HG03159 (cell line): ENCODE measurements at regions not wholly inside any gene's neighbourhood (a gene's known extent, or its start where the extent isn't known, plus 50 kb on each side); places are given as distances from the start of the nearest gene placed in this dataset.

Experiments
- ATAC-seq: cut with Tn5 transposase; IDR thresholded peaks from one replicate; pipeline ENCODE4 v1.9.1; 2021; ENCODE audit warnings: mild to moderate bottlenecking, moderate library complexity; ENCODE audit not compliant: unreplicated experiment

DNA sequence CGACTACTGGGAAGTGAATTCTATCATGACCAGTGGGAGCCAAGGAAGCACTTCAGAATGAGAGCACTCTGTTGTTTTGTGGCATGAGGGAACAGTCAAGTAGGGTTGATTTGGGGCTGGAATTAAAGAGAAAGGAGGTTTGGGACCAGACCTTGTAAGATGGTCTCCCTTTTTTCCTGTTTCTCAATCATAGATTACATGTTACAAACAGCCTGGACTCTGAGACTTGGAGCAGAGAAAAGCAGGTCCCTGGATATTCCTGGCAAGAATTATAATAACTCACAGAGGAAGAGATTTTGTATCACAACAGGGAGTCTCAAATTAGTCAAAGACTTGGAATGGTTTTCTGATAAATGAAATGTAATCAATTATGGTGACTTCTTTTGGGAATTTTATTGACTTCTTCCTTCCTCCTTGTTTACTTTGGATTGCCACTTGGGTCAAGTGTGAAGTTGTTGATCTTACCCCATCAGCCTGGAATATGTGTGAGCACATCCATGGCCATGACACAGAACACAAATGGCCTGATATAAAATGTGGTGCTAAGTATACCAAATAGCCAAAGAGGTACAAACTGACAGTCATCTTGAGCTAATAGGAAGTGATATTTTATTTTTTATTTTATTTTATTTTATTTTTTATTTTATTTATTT, 131.0 kb upstream of the OSMR start:
- ATAC-seq, result no peak

DNA sequence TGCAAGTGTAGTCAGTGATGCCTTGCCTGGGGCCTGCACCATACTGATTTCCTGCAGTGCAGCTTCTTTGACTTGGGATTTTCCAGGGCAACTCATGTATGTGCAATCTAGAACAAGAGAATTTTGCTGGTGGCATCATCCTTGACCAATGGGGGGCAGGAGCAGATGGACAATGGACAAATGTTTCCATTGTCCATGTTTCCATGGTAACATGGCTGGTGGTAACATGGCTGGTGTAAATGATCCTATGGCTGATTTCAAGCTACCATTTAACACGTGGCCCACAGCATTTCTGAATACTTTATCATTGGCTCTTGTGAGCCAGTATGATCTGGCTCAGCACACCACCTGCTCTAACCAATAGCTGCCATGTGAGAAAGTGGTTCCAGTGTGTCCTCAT, 130.1 kb upstream of the OSMR start:
- no peak for ATAC-seq

DNA sequence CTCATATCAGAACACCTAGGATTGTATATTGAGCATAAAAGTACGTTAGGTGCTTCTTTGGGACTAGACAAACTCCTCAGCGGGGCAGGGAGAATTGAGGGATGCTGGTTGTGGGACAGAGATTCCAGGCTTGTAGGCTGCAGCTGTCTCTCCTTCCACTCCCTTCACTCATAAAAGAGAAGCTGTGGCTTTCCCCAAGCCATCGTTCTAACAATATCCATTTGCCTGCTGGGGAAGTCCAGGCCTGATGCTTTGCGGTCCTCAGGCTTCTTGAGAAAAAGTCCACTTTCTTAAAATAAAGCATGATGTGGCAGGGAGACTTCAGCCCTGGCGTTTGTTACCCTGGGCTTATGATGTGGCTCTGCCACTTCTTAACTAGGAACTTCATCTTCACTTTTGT, 129.3 kb upstream of the OSMR start:
- no peak for ATAC-seq

DNA sequence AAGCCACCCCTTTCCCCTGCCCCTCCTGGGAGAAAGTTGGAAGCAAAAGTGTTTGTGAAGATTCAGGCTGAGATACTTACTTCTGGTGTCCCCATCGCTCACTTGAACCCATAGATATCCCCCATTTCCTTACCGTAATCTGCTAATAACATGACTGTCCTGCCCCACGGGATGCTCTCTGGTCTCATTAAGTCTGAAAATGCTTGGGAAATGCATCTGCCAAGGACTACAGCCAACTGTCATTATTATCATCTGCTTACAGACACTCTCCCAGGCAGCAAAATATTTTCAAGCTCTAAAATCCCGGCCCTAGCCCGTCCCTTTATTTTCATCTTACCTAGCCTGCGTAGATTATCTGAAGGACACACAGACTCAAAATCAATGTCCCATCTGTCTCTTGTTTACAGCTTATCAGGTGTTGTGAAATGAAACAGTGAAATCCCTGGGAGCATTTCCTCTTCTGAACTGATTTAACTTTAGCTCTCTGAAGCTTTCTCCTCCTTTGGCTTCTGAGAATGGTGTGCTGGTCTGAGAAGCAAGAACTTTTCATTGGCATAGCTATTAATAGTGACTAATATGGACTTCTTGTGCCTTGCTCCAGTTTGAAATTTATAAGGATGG, 126.9 kb upstream of the OSMR start:
- no peak for ATAC-seq

DNA sequence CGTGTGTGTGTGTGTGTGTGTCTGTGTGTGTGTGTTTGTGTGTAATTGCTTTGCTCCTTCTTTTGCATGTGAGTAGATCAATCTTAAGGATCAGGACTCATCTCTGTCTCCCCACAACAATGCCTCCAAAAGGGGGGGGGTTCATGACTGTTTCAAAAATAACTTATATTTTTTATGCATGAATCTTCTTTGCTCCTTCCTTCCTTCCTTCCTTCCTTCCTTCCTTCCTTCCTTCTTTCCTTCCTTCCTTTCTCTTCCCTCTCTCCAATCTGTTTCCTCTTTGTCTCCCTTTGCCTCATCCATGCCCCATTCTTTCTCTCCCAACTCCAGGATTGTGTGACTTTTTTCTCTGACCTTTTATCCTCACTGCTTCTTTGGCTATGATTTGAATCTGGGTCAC, 126.4 kb upstream of the OSMR start:
- ATAC-seq, result no peak

DNA sequence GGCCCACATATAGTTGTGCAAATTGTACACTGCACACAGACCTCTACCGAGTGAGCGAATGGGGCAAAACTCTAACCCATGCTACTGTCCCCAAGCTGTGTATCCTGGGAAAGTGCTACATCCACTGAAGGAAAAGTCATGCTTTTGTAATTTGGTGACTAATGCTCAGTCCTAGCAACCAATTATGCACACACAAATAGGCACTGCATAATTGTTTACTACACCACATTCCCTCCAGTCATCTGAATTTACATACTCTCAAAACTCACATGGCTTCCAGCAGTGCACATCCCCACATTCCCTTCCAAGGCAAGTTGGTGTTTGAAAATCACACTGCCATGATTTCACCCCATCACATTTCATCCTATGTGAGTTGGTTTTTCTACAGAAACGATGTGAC, 125.9 kb upstream of the OSMR start:
- no peak for ATAC-seq

DNA sequence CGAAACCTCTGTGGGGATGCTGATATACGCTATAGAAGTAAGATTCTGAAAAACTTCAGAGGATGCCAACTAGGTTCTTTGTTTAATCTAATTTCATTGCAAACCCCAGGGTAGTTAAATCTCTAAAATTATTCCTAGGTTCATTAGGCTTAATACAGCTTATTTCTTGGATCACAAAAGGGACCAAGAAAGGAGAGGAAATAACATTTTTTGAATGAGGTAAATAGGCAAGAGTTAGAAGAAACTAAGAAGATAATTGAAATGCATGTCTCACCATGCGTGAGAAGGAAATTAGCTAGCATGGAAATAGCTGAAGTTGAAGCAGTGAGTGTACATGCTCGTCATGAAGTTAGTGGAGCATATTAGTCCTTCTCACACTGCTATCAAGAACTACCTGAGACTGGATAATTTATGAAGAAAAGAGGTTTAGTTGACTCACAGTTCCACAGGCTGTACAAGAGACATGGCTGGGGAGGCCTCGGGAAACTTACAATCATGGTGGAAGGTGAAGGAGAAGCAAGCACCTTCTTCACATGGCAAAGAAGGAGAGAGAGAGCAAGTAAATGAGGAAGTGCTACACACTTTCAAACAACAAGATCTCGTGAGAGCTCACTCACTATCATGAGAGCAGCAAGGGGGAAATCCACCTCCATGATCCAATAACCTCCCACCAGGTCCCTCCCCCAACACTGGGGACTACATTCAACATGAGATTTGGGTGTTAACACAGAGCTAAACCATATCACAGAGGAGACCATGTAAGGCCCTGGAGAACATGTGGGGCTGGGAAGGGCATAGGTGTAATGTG, 125.1 kb upstream of the OSMR start:
- no peak for ATAC-seq

DNA sequence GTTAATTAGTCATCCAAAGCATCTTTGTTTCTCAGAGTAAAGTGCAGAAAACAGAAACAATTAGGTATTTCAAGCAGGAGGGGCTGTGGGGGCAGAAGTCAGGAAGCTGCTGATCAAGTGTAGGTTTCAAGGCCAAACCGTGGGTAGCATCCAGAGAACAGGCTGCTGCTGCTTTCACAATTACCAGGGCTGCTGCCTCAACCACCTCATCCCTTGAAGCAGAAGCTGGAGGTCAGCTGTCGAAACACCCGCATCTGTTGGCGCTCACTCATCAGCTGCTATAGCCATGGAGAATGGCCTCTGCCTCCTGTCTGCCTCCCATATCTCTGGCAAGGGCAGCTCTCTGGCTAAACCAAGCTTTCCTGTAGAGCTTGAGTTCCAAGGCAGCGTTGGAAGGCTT, 122.9 kb upstream of the OSMR start:
- ATAC-seq, result peak; percentile 43

DNA sequence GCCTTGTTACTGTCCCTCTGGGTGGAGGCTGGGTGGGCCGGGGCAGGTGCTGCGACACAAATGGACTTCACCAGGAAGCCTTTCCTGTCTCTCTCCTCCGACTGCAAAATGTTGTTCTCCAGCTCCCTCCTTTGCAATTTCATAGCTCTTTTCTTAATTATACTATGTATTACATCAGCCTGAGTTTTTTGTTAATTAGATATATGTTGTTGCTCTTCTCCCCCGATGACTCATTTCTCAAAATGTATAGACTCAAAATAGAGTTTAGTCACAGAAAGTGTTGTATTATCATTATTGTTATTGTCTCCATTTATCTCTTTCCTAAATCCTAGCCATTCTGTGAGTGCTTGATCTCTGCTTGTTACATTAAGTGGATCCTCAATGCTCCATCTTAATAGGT, 122.4 kb upstream of the OSMR start:
- no peak for ATAC-seq

DNA sequence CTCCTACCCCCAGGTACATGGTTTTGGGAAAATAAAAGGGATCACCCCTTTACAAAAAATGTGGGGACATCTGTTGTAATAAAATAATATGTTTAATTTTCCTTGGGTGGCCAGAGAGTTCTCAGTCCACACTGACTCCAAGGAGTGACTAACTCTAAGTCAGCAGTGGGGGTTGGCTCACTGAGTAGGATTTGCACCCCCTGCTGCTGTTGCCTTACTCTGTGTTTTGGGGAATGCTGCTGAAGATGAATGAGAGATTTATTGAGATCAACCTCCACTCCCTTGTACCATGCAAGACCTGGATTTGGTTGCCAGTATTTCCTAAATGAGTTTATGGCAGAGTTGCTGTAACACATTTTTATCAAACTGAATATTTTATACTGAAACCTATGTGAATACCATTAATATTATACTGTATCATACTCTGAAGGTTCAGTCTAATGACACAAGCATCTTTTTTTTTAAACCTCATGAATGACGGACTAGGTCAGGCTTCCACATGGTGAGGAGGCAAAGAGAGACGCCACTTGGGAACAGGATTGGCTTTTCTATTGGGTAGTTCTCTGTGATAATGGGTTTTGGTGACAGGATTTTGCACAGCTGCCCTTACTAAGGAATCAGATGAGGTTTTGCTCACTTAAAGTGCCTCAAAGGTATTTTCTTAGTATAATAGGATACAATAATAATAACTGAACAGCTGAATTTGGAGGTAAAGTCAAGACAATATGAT, 121.3 kb upstream of the OSMR start:
- ATAC-seq, result no peak

DNA sequence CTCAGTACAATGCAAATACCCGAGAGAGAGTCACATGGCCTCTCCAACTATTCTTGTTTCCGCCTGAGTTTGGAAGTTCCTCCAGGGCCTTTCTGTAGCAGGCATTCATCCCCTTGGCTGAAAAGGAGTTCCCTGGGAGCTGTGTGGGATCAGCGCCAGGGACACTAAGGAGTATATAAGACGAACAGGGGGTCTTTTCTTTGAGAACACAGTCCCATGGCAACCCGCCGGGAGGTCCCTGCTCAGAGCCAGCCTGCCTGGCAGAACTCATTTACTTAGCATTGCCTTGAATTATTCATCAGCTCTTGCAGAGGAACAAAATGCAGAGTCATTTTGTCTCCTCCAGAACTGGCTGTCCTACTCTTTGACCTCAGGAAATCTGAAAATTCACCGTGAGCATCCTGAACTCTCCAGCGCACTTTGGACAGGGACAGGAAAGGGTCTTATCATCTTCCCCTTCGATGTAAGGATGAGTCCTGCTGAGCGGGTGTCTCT, 120.4 kb upstream of the OSMR start:
- ATAC-seq, result no peak

DNA sequence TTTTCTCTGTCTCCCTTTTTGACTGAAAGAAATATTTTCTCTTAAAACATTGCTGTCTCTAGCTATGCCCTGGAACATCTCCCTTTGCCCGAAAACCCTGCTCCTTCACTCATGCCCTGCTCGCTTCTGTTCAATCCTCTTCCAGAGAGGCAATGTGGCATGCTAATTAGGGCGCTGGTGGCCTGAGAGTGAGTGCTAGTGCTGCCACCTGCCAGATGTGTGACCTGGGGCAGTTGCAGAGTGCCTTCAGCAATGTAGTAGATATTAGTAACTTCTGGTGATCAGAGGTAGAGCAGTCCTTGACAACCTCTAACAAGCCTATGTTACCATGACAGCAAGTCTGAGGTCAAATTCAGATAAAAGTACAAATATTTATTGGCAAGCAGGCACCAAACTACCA, 119.5 kb upstream of the OSMR start:
- no peak for ATAC-seq

DNA sequence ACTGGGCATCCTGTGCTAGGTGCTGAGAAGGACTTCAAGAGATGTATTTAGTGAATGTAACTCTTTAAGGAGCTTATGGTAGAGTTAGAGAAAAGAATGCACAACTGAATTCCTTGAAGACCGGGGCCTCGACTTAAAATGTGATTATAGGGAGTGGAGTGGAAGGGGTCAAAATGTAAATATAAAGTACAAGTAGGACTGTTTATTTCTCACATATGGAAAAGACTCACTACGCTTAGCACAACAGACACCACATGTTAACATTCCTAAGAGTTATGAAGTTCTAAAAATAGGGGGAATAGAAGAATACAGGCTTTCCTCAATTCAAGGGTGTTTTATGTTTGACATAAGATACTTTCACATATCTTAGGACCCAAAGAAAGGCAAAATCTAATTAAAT, 117.8 kb upstream of the OSMR start:
- ATAC-seq, result no peak

DNA sequence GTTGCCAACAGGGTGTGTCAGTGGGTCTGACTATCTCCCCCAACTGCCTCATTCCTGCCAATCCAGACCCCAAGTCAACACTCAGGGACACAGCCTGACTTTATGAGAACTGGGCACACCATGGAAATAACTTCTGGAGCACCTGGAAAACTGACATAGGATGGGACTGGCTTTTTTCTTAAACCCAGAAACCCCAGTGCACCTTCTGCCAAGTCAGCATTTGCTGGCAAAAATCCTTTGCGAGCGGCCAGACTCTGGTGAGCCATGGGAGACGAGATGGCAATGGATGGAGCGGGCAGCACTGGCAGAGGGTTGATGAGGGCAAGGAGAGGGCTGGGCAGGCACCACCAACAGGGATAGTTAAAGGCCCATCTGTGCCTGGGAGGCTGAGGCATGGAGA, 114.4 kb upstream of the OSMR start:
- no peak for ATAC-seq

DNA sequence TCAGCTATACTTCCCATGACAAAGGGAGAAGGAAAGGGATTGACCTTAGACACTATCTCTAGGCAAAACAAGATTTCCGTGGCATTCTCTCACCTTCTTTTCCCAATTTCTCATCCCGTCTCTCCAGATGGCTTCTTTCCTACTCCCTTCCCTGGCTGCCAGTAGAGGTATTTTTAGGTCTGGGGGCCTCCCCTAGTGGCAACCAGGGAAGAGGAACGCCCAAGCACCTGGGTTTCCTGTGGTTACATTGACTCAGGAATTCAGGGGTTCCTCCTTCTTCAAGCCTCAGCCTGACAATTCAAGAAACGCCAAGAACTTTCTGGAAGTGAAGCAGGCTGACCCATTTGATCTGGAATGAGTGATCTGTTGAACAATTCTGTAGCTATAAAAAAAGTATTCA, 111.5 kb upstream of the OSMR start:
- ATAC-seq, result no peak

DNA sequence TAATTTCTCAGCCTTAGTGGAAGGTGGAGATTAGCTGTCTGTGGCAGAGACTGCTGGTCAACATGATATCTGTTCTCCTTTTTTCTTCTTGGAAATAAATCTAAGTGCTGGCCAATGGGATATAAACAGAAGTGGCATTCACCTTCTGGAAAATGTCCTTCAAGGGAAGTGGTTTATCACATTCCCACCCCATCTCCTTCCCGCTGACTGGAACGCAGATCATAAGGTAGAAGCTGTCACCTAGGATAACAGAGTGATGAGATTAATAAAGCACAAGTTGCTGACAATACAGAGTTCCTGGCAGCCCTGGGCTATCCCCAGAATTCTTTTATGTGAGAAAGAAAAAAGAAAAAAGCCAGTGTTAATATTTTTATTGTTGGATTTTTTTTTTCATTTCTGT, 109.7 kb upstream of the OSMR start:
- no peak for ATAC-seq

DNA sequence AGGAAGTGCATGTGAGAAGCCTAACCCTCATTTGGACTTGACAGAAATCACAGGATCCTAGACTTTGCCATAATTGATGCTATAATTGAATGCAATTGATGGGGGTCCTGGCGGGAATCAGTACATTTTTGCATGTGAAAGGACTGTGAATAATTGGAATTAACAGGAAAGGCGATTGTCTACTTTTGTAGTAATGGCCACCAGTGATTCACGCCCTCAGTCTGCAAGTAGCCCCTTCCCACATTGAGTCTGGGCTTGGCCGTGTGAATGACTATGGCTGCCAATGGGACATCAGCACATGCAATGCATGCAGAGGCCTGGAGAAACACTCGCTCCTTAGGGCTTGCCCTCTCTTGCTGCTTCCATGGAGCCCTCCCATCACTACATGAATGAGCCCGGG, 107.8 kb upstream of the OSMR start:
- ATAC-seq, result no peak

DNA sequence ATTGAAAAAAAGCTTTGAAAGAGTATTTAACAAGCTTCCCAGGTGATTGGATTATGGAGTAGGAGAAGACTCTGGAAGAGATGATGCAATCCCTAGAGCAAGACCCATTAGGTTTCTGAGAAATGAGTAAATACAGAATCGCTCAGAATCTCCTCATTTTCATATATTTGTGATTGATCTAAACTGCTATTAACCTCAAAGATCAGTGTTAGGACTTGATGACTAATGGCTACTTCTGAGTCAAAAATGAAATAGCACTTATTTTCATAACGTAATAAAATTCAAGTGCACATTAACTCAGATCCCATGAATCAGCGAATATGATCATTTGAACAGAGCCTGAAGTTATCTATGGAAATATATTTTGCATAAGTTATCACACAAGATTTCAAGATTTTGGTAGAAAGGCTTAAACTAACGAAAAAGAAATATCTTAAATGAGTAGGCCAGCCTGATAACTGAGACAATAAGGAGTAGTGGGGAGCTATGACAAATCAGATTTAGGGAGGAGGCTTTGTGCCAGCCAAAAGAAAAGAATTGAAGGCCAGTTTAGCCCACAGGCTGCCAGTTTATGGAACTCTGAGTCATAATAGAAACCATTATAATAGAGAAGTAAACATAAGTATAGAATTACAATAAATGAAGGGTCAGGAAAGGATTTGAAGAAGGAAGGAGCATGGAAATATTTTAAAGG, 106.7 kb upstream of the OSMR start:
- no peak for ATAC-seq

DNA sequence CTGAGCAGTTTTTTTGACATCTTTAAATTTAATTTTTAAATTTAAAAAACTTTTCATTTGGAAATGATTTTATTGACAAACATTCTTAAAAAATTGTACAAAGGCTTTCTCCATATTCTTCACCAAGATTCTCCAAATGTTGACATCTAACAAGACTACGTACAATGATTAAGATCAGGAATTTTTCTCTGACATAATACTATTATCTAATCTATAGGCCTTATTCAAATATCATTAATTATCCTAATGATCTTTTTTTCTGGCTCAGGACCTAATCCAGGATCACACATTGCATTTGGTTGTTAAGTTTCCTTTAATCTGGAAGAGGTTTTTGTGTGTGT, 106.1 kb upstream of the OSMR start:
- ATAC-seq, result no peak

DNA sequence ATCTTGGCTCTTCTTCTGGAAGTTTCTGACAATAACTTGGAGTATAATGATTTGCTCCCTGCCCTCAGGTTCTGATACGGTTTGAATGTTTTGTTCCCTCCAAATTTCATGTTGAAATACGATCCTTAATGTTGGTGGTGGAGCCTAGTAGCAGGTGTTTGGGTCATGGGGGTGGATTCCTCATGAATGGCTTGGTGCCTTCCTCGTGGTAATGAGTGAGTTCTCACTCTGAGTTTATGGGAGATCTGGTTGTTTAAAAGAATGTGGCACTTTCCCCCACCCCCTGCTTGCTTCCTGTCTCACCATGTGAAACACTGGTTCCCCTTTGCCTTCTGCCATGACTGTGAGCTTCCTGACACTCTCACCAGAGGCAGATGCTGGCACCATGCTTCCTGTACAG, 103.0 kb upstream of the OSMR start:
- no peak for ATAC-seq

DNA sequence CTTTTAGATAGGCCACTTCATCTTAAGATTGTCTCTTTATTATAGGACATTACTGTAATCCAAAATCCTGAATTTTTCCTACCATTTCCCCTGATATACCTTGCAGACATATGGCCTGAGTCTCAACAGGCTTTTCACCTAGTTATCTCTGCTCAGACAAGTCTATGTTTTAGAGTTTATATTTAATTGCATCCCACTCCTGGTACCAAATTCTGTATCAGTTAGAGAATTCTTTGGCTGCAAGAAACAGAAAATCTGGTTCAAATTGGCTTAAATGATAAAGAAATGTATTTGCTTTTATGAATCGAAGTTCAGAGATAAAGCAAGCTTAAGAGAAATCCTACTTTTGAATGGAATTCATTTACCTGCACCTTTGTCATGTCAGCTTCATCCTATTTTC, 102.2 kb upstream of the OSMR start:
- no peak for ATAC-seq
